Keratinocyte (primary cell): ENCODE measurements at regions not wholly inside any gene's neighbourhood (a gene's known extent, or its start where the extent isn't known, plus 50 kb on each side); places are given as distances from the start of the nearest gene placed in this dataset.

Source experiments
- DNase-seq: peaks from one replicate; pipeline ENCODE4 v3.0.0-alpha.2; 2011; ENCODE audit warnings: low read depth, missing footprints, low spot score
- FAIRE-seq: peaks from 2 replicates; lab custom pipeline; 2011; peaks lifted over from hg19 to GRCh38; lab: Jason Lieb, UNC
- H2AFZ ChIP-seq: 2 replicates; pipeline ENCODE4 v1.6.0; 2012; ENCODE audit warnings: low read length, control low read depth, inconsistent platforms; ENCODE audit not compliant: control insufficient read depth
- H3K27ac ChIP-seq: 2 replicates; pipeline ENCODE4 v1.5.1; 2011; ENCODE audit warnings: low read length; ENCODE audit not compliant: control insufficient read depth, insufficient read depth
- H3K27me3 ChIP-seq: 3 replicates; pipeline ENCODE4 v1.6.0; 2011; ENCODE audit warnings: low read length; ENCODE audit not compliant: control insufficient read depth, insufficient read depth; ENCODE audit errors: extremely low read depth
- H3K36me3 ChIP-seq, 2 experiments: 2 replicates in 1 of 2; 3 replicates in 1 of 2; pipeline ENCODE4 v1.5.1; 2011; ENCODE audit warnings: low read length in 2 of 2, mild to moderate bottlenecking in 1 of 2; ENCODE audit not compliant: control insufficient read depth in 2 of 2, insufficient read depth in 2 of 2; ENCODE audit errors: extremely low read depth in 1 of 2
- H3K4me1 ChIP-seq: 3 replicates; pipeline ENCODE4 v1.5.1; 2011; ENCODE audit warnings: low read length; ENCODE audit not compliant: control insufficient read depth, insufficient read depth; ENCODE audit errors: extremely low read depth
- H3K4me2 ChIP-seq: 3 replicates; pipeline ENCODE4 v1.6.0; 2011; ENCODE audit warnings: low read depth, low read length; ENCODE audit not compliant: control insufficient read depth, insufficient read depth; ENCODE audit errors: extremely low read depth
- H3K4me3 ChIP-seq, 3 experiments: fragments of 200-600 bp in 1 of 3; sonication (generic) in 1 of 3; 2 replicates in 2 of 3; 3 replicates in 1 of 3; pipeline ENCODE4 v1.5.1; 2011 to 2016; ENCODE audit warnings: low read length in 3 of 3, mild to moderate bottlenecking in 3 of 3, control low read depth in 2 of 3, inconsistent platforms in 1 of 3, low read depth in 1 of 3, mixed read lengths in 1 of 3, mixed run types in 1 of 3, moderate library complexity in 1 of 3; ENCODE audit not compliant: control insufficient read depth in 2 of 3, insufficient read depth in 2 of 3; ENCODE audit errors: extremely low read depth in 1 of 3
- H3K79me2 ChIP-seq: 2 replicates; pipeline ENCODE4 v1.6.0; 2012; ENCODE audit warnings: low read length; ENCODE audit not compliant: control insufficient read depth, insufficient read depth
- H3K9ac ChIP-seq: 3 replicates; pipeline ENCODE4 v1.6.0; 2011; ENCODE audit warnings: low read length; ENCODE audit not compliant: control insufficient read depth, insufficient read depth; ENCODE audit errors: extremely low read depth
- H3K9me1 ChIP-seq: 3 replicates; pipeline ENCODE4 v1.6.0; 2011; ENCODE audit warnings: low read length; ENCODE audit not compliant: control insufficient read depth, insufficient read depth; ENCODE audit errors: extremely low read depth
- H3K9me3 ChIP-seq: 2 replicates; pipeline ENCODE4 v1.5.1; 2012; ENCODE audit warnings: low read depth, low read length; ENCODE audit not compliant: control insufficient read depth
- H4K20me1 ChIP-seq: 3 replicates; pipeline ENCODE4 v1.6.0; 2011; ENCODE audit warnings: low read length; ENCODE audit not compliant: control insufficient read depth, insufficient read depth; ENCODE audit errors: extremely low read depth
- EZH2 ChIP-seq: IDR thresholded peaks from one replicate; pipeline ENCODE4 v1.6.1; 2012; ENCODE audit warnings: inconsistent platforms, mild to moderate bottlenecking, low read length, moderate library complexity
- dilution Hi-C: fragments of 300-500 bp; cut with MboI; formaldehyde crosslinking; loops from one replicate; pipeline ENCODE4 v1.7.0; 2020; ENCODE audit warnings: low sequenced_read_pairs; ENCODE audit not compliant: extremely low pct_ligation_motif_present
- TF ChIP-seq, protein P1 (sequence below), 3 experiments: IDR thresholded peaks in 1 of 3; conservative IDR thresholded peaks in 1 of 3; optimal IDR thresholded peaks in 1 of 3; 2 replicates in 2 of 3; 3 replicates in 1 of 3; pipeline versions ENCODE3 to v1.5.1; 2011; ENCODE audit warnings: low read length in 3 of 3, mild to moderate bottlenecking in 3 of 3, moderate library complexity in 2 of 3, control low read depth in 1 of 3, inconsistent platforms in 1 of 3; ENCODE audit not compliant: insufficient read depth in 2 of 3; ENCODE audit errors: extremely low read depth in 1 of 3

DNA sequence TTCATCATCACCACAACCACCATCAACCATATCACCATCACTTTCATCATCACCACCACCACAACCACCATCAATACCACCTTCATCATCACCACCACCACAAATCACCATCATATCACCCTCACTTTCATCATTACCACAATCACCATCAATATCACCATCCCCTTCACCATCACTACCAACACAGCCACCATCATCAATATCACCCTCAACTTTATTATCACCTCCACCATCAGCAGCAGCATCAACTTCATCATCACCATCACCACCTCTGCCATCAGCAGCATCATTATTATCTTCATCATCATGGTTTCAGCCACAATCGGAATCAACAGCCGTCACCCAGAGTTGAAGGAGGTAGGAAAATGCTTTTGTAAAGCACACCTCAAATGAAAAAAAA is 225.7 kb upstream of the SULF2 start:
- H3K36me3 ChIP-seq = no peaks in the 10 kb centered on the region
- TF ChIP-seq, protein P1, sequence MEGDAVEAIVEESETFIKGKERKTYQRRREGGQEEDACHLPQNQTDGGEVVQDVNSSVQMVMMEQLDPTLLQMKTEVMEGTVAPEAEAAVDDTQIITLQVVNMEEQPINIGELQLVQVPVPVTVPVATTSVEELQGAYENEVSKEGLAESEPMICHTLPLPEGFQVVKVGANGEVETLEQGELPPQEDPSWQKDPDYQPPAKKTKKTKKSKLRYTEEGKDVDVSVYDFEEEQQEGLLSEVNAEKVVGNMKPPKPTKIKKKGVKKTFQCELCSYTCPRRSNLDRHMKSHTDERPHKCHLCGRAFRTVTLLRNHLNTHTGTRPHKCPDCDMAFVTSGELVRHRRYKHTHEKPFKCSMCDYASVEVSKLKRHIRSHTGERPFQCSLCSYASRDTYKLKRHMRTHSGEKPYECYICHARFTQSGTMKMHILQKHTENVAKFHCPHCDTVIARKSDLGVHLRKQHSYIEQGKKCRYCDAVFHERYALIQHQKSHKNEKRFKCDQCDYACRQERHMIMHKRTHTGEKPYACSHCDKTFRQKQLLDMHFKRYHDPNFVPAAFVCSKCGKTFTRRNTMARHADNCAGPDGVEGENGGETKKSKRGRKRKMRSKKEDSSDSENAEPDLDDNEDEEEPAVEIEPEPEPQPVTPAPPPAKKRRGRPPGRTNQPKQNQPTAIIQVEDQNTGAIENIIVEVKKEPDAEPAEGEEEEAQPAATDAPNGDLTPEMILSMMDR (optimal IDR thresholded peaks at IDR 0.05 in 1 of 3, IDR thresholded peaks at IDR 0.05 in 1 of 3, conservative IDR thresholded peaks at IDR 0.05 in 1 of 3; ENCODE audit: extremely low read depth in 1 of 3, insufficient read depth in 2 of 3, low read length in 3 of 3) = no peak
- no peak for TF ChIP-seq EZH2
- H3K27me3 ChIP-seq = peaks cover 3% of the 10 kb centered on the region
- DNase-seq = no peak
- dilution Hi-C loops = loop anchor here (10.0 kb wide), 1 partner anchor 284 kb away; no protein-coding TSS in a partner anchor
- H3K9me1 ChIP-seq = no peaks in the 10 kb centered on the region
- H2AFZ ChIP-seq = no peak overlapping the region
- H3K9ac ChIP-seq = no peak overlapping the region
- no peak for FAIRE-seq
- no peak overlapping the region for H3K27ac ChIP-seq
- H3K4me1 ChIP-seq = no peaks in the 10 kb centered on the region
- no peak overlapping the region for H3K4me3 ChIP-seq
- no peaks in the 10 kb centered on the region for H4K20me1 ChIP-seq
- H3K9me3 ChIP-seq = peaks cover 6% of the 10 kb centered on the region
- no peak overlapping the region for H3K4me2 ChIP-seq
- H3K79me2 ChIP-seq = no peaks in the 10 kb centered on the region

DNA sequence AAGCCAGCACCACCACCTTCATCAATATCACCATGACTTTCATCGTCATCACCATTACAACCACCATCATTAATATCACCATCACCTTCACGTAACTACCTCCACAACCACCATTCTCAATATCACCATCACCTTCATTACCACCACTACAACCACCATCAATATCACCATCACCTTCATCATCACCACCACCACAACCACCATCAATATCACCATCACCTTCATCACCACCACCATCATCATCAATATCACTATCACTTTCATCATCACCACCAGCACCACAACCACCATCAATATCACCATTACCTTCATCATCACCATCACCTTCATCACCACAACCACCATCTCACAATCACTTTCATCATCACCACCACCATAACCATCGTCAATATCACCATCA is 225.3 kb upstream of the SULF2 start:
- FAIRE-seq = no peak
- dilution Hi-C loops = loop anchor here (10.0 kb wide), 1 partner anchor 284 kb away; no protein-coding TSS in a partner anchor

More for the DNA sequence above, 225.3 kb upstream of the SULF2 start:
- no peak overlapping the region for H3K4me2 ChIP-seq
- H3K9me1 ChIP-seq = no peaks in the 10 kb centered on the region
- H3K36me3 ChIP-seq = no peaks in the 10 kb centered on the region
- TF ChIP-seq EZH2 = no peak
- TF ChIP-seq, protein P1 (optimal IDR thresholded peaks at IDR 0.05 in 1 of 3, IDR thresholded peaks at IDR 0.05 in 1 of 3, conservative IDR thresholded peaks at IDR 0.05 in 1 of 3; ENCODE audit: extremely low read depth in 1 of 3, insufficient read depth in 2 of 3, low read length in 3 of 3) = no peak
- no peaks in the 10 kb centered on the region for H3K4me1 ChIP-seq
- H3K9ac ChIP-seq = no peak overlapping the region
- H3K79me2 ChIP-seq = no peaks in the 10 kb centered on the region
- H4K20me1 ChIP-seq = no peaks in the 10 kb centered on the region
- peaks cover 3% of the 10 kb centered on the region for H3K27me3 ChIP-seq
- no peak overlapping the region for H2AFZ ChIP-seq
- H3K27ac ChIP-seq = no peak overlapping the region
- H3K4me3 ChIP-seq = no peak overlapping the region
- DNase-seq = no peak
- peaks cover 6% of the 10 kb centered on the region for H3K9me3 ChIP-seq
